ENCODE measurements at regions not wholly inside any gene's neighbourhood (a gene's known extent, or its start where the extent isn't known, plus 50 kb on each side); places are given as distances from the start of the nearest gene placed in this dataset.

GRCh38 chr6:138577151-138577915, 78.0 kb upstream of the NHSL1 start:
- Mint-ChIP-seq H3K27ac (ENCODE audit: unreplicated experiment) (no peak overlapping the region), H3K4me3 (ENCODE audit: unreplicated experiment) (no peak overlapping the region), H3K4me1 (ENCODE audit: low read depth, unreplicated experiment) (peaks cover 6% of the 10 kb centered on the region), H3K9me3 (ENCODE audit: unreplicated experiment) (no peaks in the 10 kb centered on the region), H3K27me3 (ENCODE audit: insufficient read depth, unreplicated experiment) (no peaks in the 10 kb centered on the region), H3K36me3 (ENCODE audit: insufficient read depth, unreplicated experiment) (peaks cover 5% of the 10 kb centered on the region)
- no peak overlapping the region for H3K4me3 ChIP-seq (ENCODE audit: low read depth, low read length)
- intact Hi-C loops (cut with micrococcal nuclease; ENCODE audit: unreplicated experiment): no loop called here
- POLR2A ChIA-PET: no interaction called here
- H3K9me3 ChIP-seq: no peaks in the 10 kb centered on the region
- CTCF ChIA-PET: no interaction called here
- DNase-seq: no peak
- H3K27me3 ChIP-seq (replicated peaks; ENCODE audit: control insufficient read depth, insufficient read depth, low read length): no peaks in the 10 kb centered on the region
- no TSS peak for BruUV-seq (replicated peaks)
- TF ChIP-seq, protein P1, sequence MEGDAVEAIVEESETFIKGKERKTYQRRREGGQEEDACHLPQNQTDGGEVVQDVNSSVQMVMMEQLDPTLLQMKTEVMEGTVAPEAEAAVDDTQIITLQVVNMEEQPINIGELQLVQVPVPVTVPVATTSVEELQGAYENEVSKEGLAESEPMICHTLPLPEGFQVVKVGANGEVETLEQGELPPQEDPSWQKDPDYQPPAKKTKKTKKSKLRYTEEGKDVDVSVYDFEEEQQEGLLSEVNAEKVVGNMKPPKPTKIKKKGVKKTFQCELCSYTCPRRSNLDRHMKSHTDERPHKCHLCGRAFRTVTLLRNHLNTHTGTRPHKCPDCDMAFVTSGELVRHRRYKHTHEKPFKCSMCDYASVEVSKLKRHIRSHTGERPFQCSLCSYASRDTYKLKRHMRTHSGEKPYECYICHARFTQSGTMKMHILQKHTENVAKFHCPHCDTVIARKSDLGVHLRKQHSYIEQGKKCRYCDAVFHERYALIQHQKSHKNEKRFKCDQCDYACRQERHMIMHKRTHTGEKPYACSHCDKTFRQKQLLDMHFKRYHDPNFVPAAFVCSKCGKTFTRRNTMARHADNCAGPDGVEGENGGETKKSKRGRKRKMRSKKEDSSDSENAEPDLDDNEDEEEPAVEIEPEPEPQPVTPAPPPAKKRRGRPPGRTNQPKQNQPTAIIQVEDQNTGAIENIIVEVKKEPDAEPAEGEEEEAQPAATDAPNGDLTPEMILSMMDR (IDR thresholded peaks at IDR 0.05; ENCODE audit: insufficient read depth in 1 of 2, low read depth in 1 of 2, low read length in 1 of 2, severe bottlenecking in 1 of 2, unreplicated experiment in 1 of 2): no peak
- H3K4me1 ChIP-seq: no peaks in the 10 kb centered on the region
- no peaks in the 10 kb centered on the region for H3K36me3 ChIP-seq (ENCODE audit: control insufficient read depth, insufficient read depth, low read length)

DNA sequence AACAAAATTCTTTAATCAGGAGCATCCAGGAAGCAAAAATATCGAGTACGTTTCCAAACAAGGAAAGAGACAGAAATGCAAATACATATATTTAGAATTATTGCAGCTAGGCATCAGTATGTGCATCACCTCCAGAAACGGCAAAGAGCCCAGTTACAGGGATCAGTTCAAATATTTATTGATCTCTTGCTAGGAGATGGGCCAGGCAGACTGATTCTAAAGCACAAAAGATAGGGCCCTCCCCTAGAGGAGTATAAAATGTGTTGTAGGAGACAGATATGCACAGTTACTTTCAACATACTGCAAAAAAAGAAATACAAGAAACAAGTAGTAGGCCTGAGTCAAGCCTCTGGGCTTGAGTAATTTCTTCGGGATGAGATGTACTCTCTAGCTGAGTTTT, 80.7 kb upstream of the NHSL1 start:
- H3K4me1 ChIP-seq: 0 out of 2 replicates have a peak, but pooled peaks cover 6% of the 10 kb centered on the region
- no peak overlapping the region for H3K4me3 ChIP-seq (ENCODE audit: low read depth, low read length)
- ChIA-PET CTCF (no interaction called here), POLR2A (no interaction called here)
- Mint-ChIP-seq H3K9me3 (ENCODE audit: unreplicated experiment) (no peaks in the 10 kb centered on the region), H3K4me1 (ENCODE audit: low read depth, unreplicated experiment) (peaks cover 8% of the 10 kb centered on the region), H3K4me3 (ENCODE audit: unreplicated experiment) (no peak overlapping the region), H3K36me3 (ENCODE audit: insufficient read depth, unreplicated experiment) (no peaks in the 10 kb centered on the region), H3K27ac (ENCODE audit: unreplicated experiment) (no peak overlapping the region), H3K27me3 (ENCODE audit: insufficient read depth, unreplicated experiment) (no peaks in the 10 kb centered on the region)
- H3K27me3 ChIP-seq (replicated peaks; ENCODE audit: control insufficient read depth, insufficient read depth, low read length): no peaks in the 10 kb centered on the region
- no peaks in the 10 kb centered on the region for H3K36me3 ChIP-seq (ENCODE audit: control insufficient read depth, insufficient read depth, low read length)
- intact Hi-C loops (cut with micrococcal nuclease; ENCODE audit: unreplicated experiment): no loop called here
- no TSS peak for BruUV-seq (replicated peaks)
- no peaks in the 10 kb centered on the region for H3K9me3 ChIP-seq
- TF ChIP-seq, protein P1 (IDR thresholded peaks at IDR 0.05; ENCODE audit: insufficient read depth in 1 of 2, low read depth in 1 of 2, low read length in 1 of 2, severe bottlenecking in 1 of 2, unreplicated experiment in 1 of 2): no peak
- DNase-seq: no peak

DNA sequence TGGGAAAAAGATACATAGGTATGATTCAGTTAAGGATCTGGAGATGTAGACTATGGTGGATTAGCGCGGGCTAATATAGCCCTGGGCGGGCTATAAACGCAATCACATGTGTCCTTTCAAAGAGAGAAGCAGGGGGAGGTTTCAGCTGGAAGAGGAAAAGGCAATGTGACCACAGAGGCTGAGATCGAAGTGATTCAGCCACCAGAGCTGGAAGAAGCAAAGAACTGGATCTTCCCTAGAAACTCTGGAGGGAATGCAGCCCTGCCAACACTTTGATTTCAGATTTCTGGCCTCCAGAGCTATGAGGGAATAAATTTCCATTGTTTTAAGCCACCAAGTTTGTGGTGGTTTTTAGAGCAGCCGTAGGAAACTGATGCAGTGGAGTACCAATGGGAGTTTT, 81.5 kb upstream of the NHSL1 start:
- Histone ChIP-seq H3K36me3 (ENCODE audit: control insufficient read depth, insufficient read depth, low read length) (no peaks in the 10 kb centered on the region), H3K4me3 (ENCODE audit: low read depth, low read length) (no peak overlapping the region), H3K4me1 (0 out of 2 replicates have a peak, but pooled peaks cover 7% of the 10 kb centered on the region), H3K27me3 (replicated peaks; ENCODE audit: control insufficient read depth, insufficient read depth, low read length) (no peaks in the 10 kb centered on the region), H3K9me3 (no peaks in the 10 kb centered on the region)
- DNase-seq: no peak
- Mint-ChIP-seq H3K27me3 (ENCODE audit: insufficient read depth, unreplicated experiment) (no peaks in the 10 kb centered on the region), H3K4me1 (ENCODE audit: low read depth, unreplicated experiment) (peaks cover 9% of the 10 kb centered on the region), H3K36me3 (ENCODE audit: insufficient read depth, unreplicated experiment) (no peaks in the 10 kb centered on the region), H3K27ac (ENCODE audit: unreplicated experiment) (no peak overlapping the region), H3K4me3 (ENCODE audit: unreplicated experiment) (no peak overlapping the region), H3K9me3 (ENCODE audit: unreplicated experiment) (no peaks in the 10 kb centered on the region)
- ChIA-PET POLR2A (no interaction called here), CTCF (no interaction called here)
- TF ChIP-seq, protein P1 (IDR thresholded peaks at IDR 0.05; ENCODE audit: insufficient read depth in 1 of 2, low read depth in 1 of 2, low read length in 1 of 2, severe bottlenecking in 1 of 2, unreplicated experiment in 1 of 2): no peak
- intact Hi-C loops (cut with micrococcal nuclease; ENCODE audit: unreplicated experiment): no loop called here
- BruUV-seq (replicated peaks): no TSS peak

Measured in Caco-2 (cell line).